ENCODE measurements at regions not wholly inside any gene's neighbourhood (a gene's known extent, or its start where the extent isn't known, plus 50 kb on each side); places are given as distances from the start of the nearest gene placed in this dataset.

GRCh38 chr20:48339986-48340882, 487.6 kb downstream of the PREX1 start:
- Histone ChIP-seq H3K27ac (ENCODE audit: low read depth, low read length) (no peak overlapping the region), H3K4me2 (ENCODE audit: low read length) (no peak overlapping the region), H3K4me1 (ENCODE audit: control insufficient read depth, low read length) (no peaks in the 10 kb centered on the region), H3K9me3 (ENCODE audit: control insufficient read depth, insufficient read depth, low read length) (no peaks in the 10 kb centered on the region), H3F3A (ENCODE audit: control insufficient read depth, insufficient read depth) (no peaks in the 10 kb centered on the region), H3K27me3 (ENCODE audit: control insufficient read depth, low read length) (peaks cover 12% of the 10 kb centered on the region), H3K4me3 (ENCODE audit: low read length) (no peak overlapping the region), H3K79me2 (ENCODE audit: control insufficient read depth, low read length) (no peaks in the 10 kb centered on the region), H4K20me1 (ENCODE audit: control insufficient read depth, insufficient read depth, low read depth, low read length) (no peaks in the 10 kb centered on the region), H3K36me3 (ENCODE audit: control insufficient read depth, low read length) (no peaks in the 10 kb centered on the region), H3K9me2 (replicated peaks; ENCODE audit: control insufficient read depth, low read length) (no peaks in the 10 kb centered on the region)
- TF ChIP-seq EZH2phosphoT487 (IDR thresholded peaks at IDR 0.05; ENCODE audit: borderline replicate concordance, low read length) (no peak), CTCF (IDR thresholded peaks at IDR 0.05; ENCODE audit: low read depth, low read length, poor library complexity, severe bottlenecking) (no peak)

GRCh38 chr20:48339190-48339985, 488.4 kb downstream of the PREX1 start:
- H3K27me3 ChIP-seq (ENCODE audit: control insufficient read depth, low read length): peaks cover 12% of the 10 kb centered on the region
- H3K79me2 ChIP-seq (ENCODE audit: control insufficient read depth, low read length): no peaks in the 10 kb centered on the region
- H3K4me3 ChIP-seq (ENCODE audit: low read length): no peak overlapping the region
- H3K4me1 ChIP-seq (ENCODE audit: control insufficient read depth, low read length): no peaks in the 10 kb centered on the region
- H3K4me2 ChIP-seq (ENCODE audit: low read length): no peak overlapping the region
- no peaks in the 10 kb centered on the region for H4K20me1 ChIP-seq (ENCODE audit: control insufficient read depth, insufficient read depth, low read depth, low read length)
- no peaks in the 10 kb centered on the region for H3F3A ChIP-seq (ENCODE audit: control insufficient read depth, insufficient read depth)
- H3K9me3 ChIP-seq (ENCODE audit: control insufficient read depth, insufficient read depth, low read length): no peaks in the 10 kb centered on the region
- no peaks in the 10 kb centered on the region for H3K36me3 ChIP-seq (ENCODE audit: control insufficient read depth, low read length)
- TF ChIP-seq EZH2phosphoT487 (IDR thresholded peaks at IDR 0.05; ENCODE audit: borderline replicate concordance, low read length): no peak
- TF ChIP-seq CTCF (IDR thresholded peaks at IDR 0.05; ENCODE audit: low read depth, low read length, poor library complexity, severe bottlenecking): no peak
- H3K27ac ChIP-seq (ENCODE audit: low read depth, low read length): no peak overlapping the region
- H3K9me2 ChIP-seq (replicated peaks; ENCODE audit: control insufficient read depth, low read length): no peaks in the 10 kb centered on the region

- Histone ChIP-seq H3K4me3 (ENCODE audit: low read length) (no peak overlapping the region), H3K79me2 (ENCODE audit: control insufficient read depth, low read length) (no peaks in the 10 kb centered on the region), H4K20me1 (ENCODE audit: control insufficient read depth, insufficient read depth, low read depth, low read length) (no peaks in the 10 kb centered on the region), H3K27ac (ENCODE audit: low read depth, low read length) (no peak overlapping the region), H3K4me2 (ENCODE audit: low read length) (no peak overlapping the region), H3K9me3 (ENCODE audit: control insufficient read depth, insufficient read depth, low read length) (no peaks in the 10 kb centered on the region), H3K27me3 (ENCODE audit: control insufficient read depth, low read length) (peaks cover 12% of the 10 kb centered on the region), H3F3A (ENCODE audit: control insufficient read depth, insufficient read depth) (no peaks in the 10 kb centered on the region), H3K4me1 (ENCODE audit: control insufficient read depth, low read length) (no peaks in the 10 kb centered on the region), H3K36me3 (ENCODE audit: control insufficient read depth, low read length) (no peaks in the 10 kb centered on the region), H3K9me2 (replicated peaks; ENCODE audit: control insufficient read depth, low read length) (no peaks in the 10 kb centered on the region)
- no peak for TF ChIP-seq EZH2phosphoT487 (IDR thresholded peaks at IDR 0.05; ENCODE audit: borderline replicate concordance, low read length)
- no peak for TF ChIP-seq CTCF (IDR thresholded peaks at IDR 0.05; ENCODE audit: low read depth, low read length, poor library complexity, severe bottlenecking)
Measured at GRCh38 chr20:48338717-48339116, 489.1 kb downstream of the PREX1 start.
